ENCODE measurements at regions not wholly inside any gene's neighbourhood (a gene's known extent, or its start where the extent isn't known, plus 50 kb on each side); places are given as distances from the start of the nearest gene placed in this dataset.

- TF ChIP-seq CTCF (IDR thresholded peaks at IDR 0.05), result no peak
- no peak for TF ChIP-seq POLR2A (IDR thresholded peaks at IDR 0.05)
- TF ChIP-seq POLR2AphosphoS5 (IDR thresholded peaks at IDR 0.05), result no peak
- TF ChIP-seq EP300 (IDR thresholded peaks at IDR 0.05; ENCODE audit: low read depth), result no peak
Observed at GRCh38 chr3:116994351-116994879, 284.8 kb downstream of the TUSC7 start.

Measured in transverse colon (tissue), 4 donors.